ENCODE measurements at regions not wholly inside any gene's neighbourhood (a gene's known extent, or its start where the extent isn't known, plus 50 kb on each side); places are given as distances from the start of the nearest gene placed in this dataset.
A peak's percentile ranks its signal among the peaks of the same experiment; 100 is the strongest.

DNA sequence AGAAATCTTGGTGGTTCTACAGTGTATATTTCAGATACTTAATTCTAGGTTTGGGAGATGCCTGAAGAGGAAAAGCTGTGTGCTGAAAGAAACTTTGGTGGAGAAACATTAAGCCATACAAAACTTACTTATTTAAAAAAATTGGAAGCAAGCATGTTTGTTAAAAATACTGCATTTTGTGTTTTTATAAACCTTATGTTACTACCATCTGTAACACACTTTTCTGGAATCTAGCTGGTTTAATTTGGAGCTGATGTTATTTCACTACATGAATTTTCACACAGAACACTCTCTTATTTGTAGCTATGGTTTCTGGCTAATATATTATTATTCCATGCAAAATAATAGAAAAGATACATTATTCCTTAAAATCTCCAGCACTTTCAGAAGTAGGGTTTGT is 710.7 kb downstream of the ADGRL2 start:
- Histone ChIP-seq H3K9me3 (no peaks in the 10 kb centered on the region), H3K27me3 (replicated peaks; ENCODE audit: insufficient read depth) (no peaks in the 10 kb centered on the region), H3K27ac (no peak overlapping the region), H3K36me3 (no peaks in the 10 kb centered on the region), H3K4me1 (ENCODE audit: control insufficient read depth in 1 of 2, low read depth in 2 of 2) (no peaks in the 10 kb centered on the region), H3K4me3 (no peak overlapping the region)
- ATAC-seq (ENCODE audit: insufficient number of reproducible peaks, low FRiP score, low read depth) = no peak
- TF ChIP-seq, protein P1, sequence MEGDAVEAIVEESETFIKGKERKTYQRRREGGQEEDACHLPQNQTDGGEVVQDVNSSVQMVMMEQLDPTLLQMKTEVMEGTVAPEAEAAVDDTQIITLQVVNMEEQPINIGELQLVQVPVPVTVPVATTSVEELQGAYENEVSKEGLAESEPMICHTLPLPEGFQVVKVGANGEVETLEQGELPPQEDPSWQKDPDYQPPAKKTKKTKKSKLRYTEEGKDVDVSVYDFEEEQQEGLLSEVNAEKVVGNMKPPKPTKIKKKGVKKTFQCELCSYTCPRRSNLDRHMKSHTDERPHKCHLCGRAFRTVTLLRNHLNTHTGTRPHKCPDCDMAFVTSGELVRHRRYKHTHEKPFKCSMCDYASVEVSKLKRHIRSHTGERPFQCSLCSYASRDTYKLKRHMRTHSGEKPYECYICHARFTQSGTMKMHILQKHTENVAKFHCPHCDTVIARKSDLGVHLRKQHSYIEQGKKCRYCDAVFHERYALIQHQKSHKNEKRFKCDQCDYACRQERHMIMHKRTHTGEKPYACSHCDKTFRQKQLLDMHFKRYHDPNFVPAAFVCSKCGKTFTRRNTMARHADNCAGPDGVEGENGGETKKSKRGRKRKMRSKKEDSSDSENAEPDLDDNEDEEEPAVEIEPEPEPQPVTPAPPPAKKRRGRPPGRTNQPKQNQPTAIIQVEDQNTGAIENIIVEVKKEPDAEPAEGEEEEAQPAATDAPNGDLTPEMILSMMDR (IDR thresholded peaks at IDR 0.05) = no peak
- no peak for DNase-seq (ENCODE audit: low spot score)

DNA sequence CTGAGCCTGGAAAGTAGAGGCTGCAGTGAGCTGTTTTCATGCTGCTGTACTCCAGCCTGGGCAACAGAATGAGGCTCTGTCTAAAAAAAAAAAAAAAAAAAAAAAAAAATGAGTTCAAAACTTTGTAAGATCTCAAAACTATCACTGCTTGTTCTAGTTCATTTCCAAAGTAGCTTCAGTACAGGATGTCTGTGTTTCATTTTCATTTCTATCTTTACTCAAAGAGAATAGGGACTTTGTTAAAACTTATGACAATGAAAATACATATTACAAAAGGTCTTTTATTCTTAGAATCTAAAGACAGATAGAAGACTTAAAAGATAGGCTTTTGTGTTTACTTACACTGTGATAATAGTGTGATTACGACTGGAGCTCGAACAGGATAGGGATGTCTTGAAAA is 709.7 kb downstream of the ADGRL2 start:
- H3K36me3 ChIP-seq = no peaks in the 10 kb centered on the region
- TF ChIP-seq, protein P1 (IDR thresholded peaks at IDR 0.05) = no peak
- H3K4me1 ChIP-seq (ENCODE audit: control insufficient read depth in 1 of 2, low read depth in 2 of 2) = no peaks in the 10 kb centered on the region
- H3K27me3 ChIP-seq (replicated peaks; ENCODE audit: insufficient read depth) = no peaks in the 10 kb centered on the region
- no peak for DNase-seq (ENCODE audit: low spot score)
- no peak overlapping the region for H3K27ac ChIP-seq
- no peaks in the 10 kb centered on the region for H3K9me3 ChIP-seq
- no peak for ATAC-seq (ENCODE audit: insufficient number of reproducible peaks, low FRiP score, low read depth)
- H3K4me3 ChIP-seq = no peak overlapping the region

DNA sequence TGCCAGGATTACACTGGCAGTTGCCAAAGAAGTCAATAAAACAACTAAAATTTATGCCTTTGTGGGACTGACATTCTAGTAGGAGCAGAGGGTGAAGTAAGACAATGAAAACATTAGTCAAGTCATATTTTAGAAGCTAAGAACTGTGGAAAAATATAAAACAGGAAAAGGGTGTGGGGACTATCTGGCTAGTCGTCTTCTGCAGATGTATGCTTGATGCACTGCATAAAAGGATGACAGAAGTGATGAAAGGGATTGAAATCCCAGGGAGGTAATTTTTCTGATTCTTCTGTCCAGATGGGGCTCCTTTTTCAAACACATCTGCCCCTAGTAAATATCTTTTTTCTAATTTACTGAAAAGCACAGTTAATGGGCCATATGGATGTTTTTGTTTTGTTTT is 706.3 kb downstream of the ADGRL2 start:
- ATAC-seq (ENCODE audit: insufficient number of reproducible peaks, low FRiP score, low read depth) (no peak), DNase-seq (ENCODE audit: low spot score) (no peak)
- H3K4me3 ChIP-seq = no peak overlapping the region
- no peaks in the 10 kb centered on the region for H3K9me3 ChIP-seq
- TF ChIP-seq, protein P1 (IDR thresholded peaks at IDR 0.05) = no peak
- H3K27me3 ChIP-seq (replicated peaks; ENCODE audit: insufficient read depth) = no peaks in the 10 kb centered on the region
- H3K36me3 ChIP-seq = no peaks in the 10 kb centered on the region
- H3K27ac ChIP-seq = no peak overlapping the region
- peaks cover 9 to 20% of the 10 kb centered on the region in 2 donors for H3K4me1 ChIP-seq (ENCODE audit: control insufficient read depth in 1 of 2, low read depth in 2 of 2)

DNA sequence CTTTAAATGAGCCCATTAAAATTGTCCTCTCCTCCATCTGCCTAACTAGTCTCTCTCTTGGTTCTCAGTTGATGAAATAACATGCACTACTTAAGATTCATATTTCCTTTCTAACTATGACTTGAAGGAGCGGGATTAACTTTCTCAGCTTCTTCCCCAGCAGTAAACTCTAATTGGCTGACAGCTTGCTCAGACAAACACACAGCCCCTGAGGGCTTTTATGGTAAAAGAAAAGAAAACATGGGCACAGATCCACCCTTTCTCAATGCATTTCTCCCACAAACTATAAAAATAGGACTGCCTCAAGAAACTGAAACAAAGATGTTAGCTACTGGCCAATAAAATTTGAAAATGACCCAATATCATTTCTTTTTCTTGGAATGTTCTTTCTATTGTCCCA is 703.1 kb downstream of the ADGRL2 start:
- no peaks in the 10 kb centered on the region for H3K27me3 ChIP-seq (replicated peaks; ENCODE audit: insufficient read depth)
- peaks cover 9 to 20% of the 10 kb centered on the region in 2 donors for H3K4me1 ChIP-seq (ENCODE audit: control insufficient read depth in 1 of 2, low read depth in 2 of 2)
- peak overlapping the region; percentile 37 to 69 for H3K27ac ChIP-seq
- DNase-seq (ENCODE audit: low spot score) (no peak), ATAC-seq (ENCODE audit: insufficient number of reproducible peaks, low FRiP score, low read depth) (no peak)
- TF ChIP-seq, protein P1 (IDR thresholded peaks at IDR 0.05) = no peak
- peak overlapping the region; percentile 49 for H3K4me3 ChIP-seq
- no peaks in the 10 kb centered on the region for H3K9me3 ChIP-seq
- no peaks in the 10 kb centered on the region for H3K36me3 ChIP-seq

DNA sequence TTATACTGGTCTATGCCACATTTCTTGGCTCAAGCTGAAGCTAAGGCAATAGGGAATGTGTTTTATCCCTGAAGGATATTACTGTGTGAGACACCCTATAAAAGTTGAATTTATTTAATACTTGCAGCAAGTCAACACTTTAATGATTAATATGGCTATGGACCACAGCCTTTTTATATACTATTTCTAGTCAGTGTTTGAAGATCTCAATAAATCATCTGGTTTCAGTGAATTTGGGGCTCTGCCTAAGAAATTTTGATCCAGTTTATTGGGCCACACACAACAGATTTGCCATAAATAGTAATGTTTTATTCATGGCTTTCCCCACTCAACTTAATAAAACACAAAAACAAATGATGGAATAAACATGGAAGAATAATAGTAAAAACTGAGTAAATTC is 698.3 kb downstream of the ADGRL2 start:
- no peak for ATAC-seq (ENCODE audit: insufficient number of reproducible peaks, low FRiP score, low read depth)
- Histone ChIP-seq H3K36me3 (no peaks in the 10 kb centered on the region), H3K27me3 (replicated peaks; ENCODE audit: insufficient read depth) (no peaks in the 10 kb centered on the region), H3K4me3 (no peak overlapping the region), H3K4me1 (ENCODE audit: control insufficient read depth in 1 of 2, low read depth in 2 of 2) (peaks cover 0 to 7% of the 10 kb centered on the region in 2 donors), H3K27ac (no peak overlapping the region), H3K9me3 (no peaks in the 10 kb centered on the region)
- DNase-seq (ENCODE audit: low spot score) = no peak
- TF ChIP-seq, protein P1 (IDR thresholded peaks at IDR 0.05) = no peak

Data from thoracic aorta (tissue), 2 donors.